GM18505 (cell line): ENCODE measurements at regions not wholly inside any gene's neighbourhood (a gene's known extent, or its start where the extent isn't known, plus 50 kb on each side); places are given as distances from the start of the nearest gene placed in this dataset.

ENCODE experiments used
- ATAC-seq: cut with Tn5 transposase; IDR thresholded peaks from one replicate; pipeline ENCODE4 v1.9.1; 2021; ENCODE audit not compliant: unreplicated experiment
- POLR2A ChIP-seq: IDR thresholded peaks from 4 replicates; pipeline ENCODE4 v1.6.1; 2011; ENCODE audit warnings: borderline replicate concordance; ENCODE audit not compliant: insufficient read depth, insufficient read length; ENCODE audit errors: extremely low read depth

GRCh38 chr9:12351293-12352044, 341.7 kb upstream of the TYRP1 start:
- ATAC-seq = no peak
- no peak for TF ChIP-seq POLR2A

GRCh38 chr9:12352045-12352315, 341.2 kb upstream of the TYRP1 start:
- no peak for ATAC-seq
- no peak for TF ChIP-seq POLR2A

- no peak for ATAC-seq
- TF ChIP-seq POLR2A = no peak
Observed at GRCh38 chr9:12363439-12363838, 329.7 kb upstream of the TYRP1 start.

GRCh38 chr9:12368569-12368968, 324.6 kb upstream of the TYRP1 start:
- ATAC-seq = no peak
- TF ChIP-seq POLR2A = no peak

- no peak for TF ChIP-seq POLR2A
- no peak for ATAC-seq
Observed at GRCh38 chr9:12391839-12392509, 301.2 kb upstream of the TYRP1 start.

- ATAC-seq = no peak
- no peak for TF ChIP-seq POLR2A
Observed at GRCh38 chr9:12394105-12394504, 299.1 kb upstream of the TYRP1 start.

- no peak for ATAC-seq
- no peak for TF ChIP-seq POLR2A
Observed at GRCh38 chr9:12403721-12404120, 289.5 kb upstream of the TYRP1 start.

GRCh38 chr9:12413986-12414385, 279.2 kb upstream of the TYRP1 start:
- no peak for ATAC-seq
- TF ChIP-seq POLR2A = no peak

GRCh38 chr9:12414514-12414913, 278.7 kb upstream of the TYRP1 start:
- no peak for ATAC-seq
- TF ChIP-seq POLR2A = no peak

GRCh38 chr9:12415361-12415760, 277.8 kb upstream of the TYRP1 start:
- ATAC-seq = no peak
- no peak for TF ChIP-seq POLR2A

GRCh38 chr9:12416716-12417115, 276.5 kb upstream of the TYRP1 start:
- ATAC-seq = no peak
- TF ChIP-seq POLR2A = no peak

GRCh38 chr9:12424243-12424642, 268.9 kb upstream of the TYRP1 start:
- no peak for ATAC-seq
- TF ChIP-seq POLR2A = no peak

GRCh38 chr9:12425878-12426864, 267.0 kb upstream of the TYRP1 start:
- ATAC-seq = no peak
- no peak for TF ChIP-seq POLR2A
